MG63 (cell line): ENCODE measurements at regions not wholly inside any gene's neighbourhood (a gene's known extent, or its start where the extent isn't known, plus 50 kb on each side); places are given as distances from the start of the nearest gene placed in this dataset.
"Not testable (repeated sequence)": the region's sequence is repeated elsewhere in the genome, so short reads cannot be mapped to it uniquely, and the experiment has no call there.

Experiments used
- DNase-seq: peaks from one replicate; pipeline ENCODE4 v3.0.0-alpha.2; 2020
- H3K27me3 ChIP-seq: fragments of 250-450 bp; sonication (Bioruptor Pico); 2 replicates; pipeline ENCODE4 v1.5.1; 2020; ENCODE audit warnings: mild to moderate bottlenecking, moderate library complexity
- H3K36me3 ChIP-seq: fragments of 250-450 bp; sonication (Bioruptor Pico); 2 replicates; pipeline ENCODE4 v1.5.1; 2020; ENCODE audit warnings: mild to moderate bottlenecking, moderate library complexity
- H3K4me3 ChIP-seq: fragments of 250-450 bp; sonication (Bioruptor Pico); 2 replicates; pipeline ENCODE4 v1.5.1; 2020; ENCODE audit warnings: mild to moderate bottlenecking, moderate library complexity
- H3K9me3 ChIP-seq: fragments of 250-450 bp; sonication (Bioruptor Pico); 2 replicates; pipeline ENCODE4 v1.5.1; 2020; ENCODE audit warnings: mild to moderate bottlenecking, moderate library complexity

DNA sequence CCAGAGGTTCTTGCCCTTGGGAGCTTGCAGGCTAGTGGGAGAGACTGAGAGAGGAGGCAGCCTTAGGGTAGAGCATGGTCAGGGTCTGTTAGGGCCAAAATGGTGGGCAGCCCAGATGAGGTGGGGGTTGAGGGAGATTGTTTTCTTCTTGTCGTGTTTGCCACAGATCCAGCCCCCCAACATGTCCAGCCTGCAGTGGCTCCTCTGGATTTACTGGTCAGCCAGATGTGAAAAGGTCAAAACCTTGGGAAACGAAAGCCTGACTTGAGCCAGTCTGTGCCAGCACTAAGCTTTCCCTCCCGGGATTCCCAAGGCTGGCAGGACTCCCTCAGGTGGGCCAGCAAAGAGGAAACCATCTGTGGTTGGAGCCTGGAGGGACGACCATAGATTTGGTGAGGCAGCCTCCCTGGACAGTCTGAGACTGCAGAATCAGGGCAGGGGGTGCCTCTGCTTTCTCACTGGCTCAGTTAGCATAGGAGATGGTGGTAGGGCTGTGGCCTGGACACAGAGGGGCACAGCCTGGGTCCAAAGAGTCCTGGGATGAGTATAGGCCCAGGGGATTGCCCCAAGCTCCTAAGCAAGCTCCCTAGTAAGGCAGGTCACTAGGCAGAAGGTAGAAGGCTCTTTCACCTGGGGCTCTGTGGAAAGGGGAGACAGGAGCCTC lies 51.2 kb upstream of the PRR23C start:
- H3K27me3 ChIP-seq = no peaks in the 10 kb centered on the region
- H3K36me3 ChIP-seq = no peaks in the 10 kb centered on the region
- no peak for DNase-seq
- H3K4me3 ChIP-seq = no peak overlapping the region
- H3K9me3 ChIP-seq = no peaks in the 10 kb centered on the region; the same call in 1 of the 2 replicates

DNA sequence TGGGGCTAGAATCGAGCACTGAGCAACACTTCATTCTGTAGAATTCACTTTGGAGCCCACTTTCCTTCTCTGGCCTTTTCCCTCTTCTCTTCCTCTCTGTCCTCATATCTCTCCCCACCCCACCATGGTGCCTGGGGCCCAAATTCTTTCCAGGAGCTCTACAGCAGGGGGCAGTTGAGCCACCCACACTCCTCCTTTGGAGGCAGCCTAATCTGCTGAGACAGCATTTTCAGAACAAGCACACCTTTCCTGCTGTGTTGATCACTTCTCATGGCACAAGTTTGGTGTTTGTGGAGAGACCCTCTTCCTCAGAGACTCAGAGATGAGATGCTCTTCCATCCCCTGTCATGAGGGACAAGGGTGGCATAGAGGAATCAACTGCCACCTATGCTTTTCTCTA lies 52.0 kb upstream of the PRR23C start:
- Histone ChIP-seq H3K27me3 (no peaks in the 10 kb centered on the region), H3K4me3 (no peak overlapping the region), H3K9me3 (no peaks in the 10 kb centered on the region; the same call in 1 of the 2 replicates), H3K36me3 (no peaks in the 10 kb centered on the region)
- DNase-seq = no peak

GRCh38 chr3:139098391-139098790 lies 53.7 kb upstream of the PRR23C start:
- H3K4me3 ChIP-seq = no peak overlapping the region
- DNase-seq = no peak
- H3K36me3 ChIP-seq = no peaks in the 10 kb centered on the region
- H3K27me3 ChIP-seq = no peaks in the 10 kb centered on the region
- H3K9me3 ChIP-seq = no peaks in the 10 kb centered on the region

DNA sequence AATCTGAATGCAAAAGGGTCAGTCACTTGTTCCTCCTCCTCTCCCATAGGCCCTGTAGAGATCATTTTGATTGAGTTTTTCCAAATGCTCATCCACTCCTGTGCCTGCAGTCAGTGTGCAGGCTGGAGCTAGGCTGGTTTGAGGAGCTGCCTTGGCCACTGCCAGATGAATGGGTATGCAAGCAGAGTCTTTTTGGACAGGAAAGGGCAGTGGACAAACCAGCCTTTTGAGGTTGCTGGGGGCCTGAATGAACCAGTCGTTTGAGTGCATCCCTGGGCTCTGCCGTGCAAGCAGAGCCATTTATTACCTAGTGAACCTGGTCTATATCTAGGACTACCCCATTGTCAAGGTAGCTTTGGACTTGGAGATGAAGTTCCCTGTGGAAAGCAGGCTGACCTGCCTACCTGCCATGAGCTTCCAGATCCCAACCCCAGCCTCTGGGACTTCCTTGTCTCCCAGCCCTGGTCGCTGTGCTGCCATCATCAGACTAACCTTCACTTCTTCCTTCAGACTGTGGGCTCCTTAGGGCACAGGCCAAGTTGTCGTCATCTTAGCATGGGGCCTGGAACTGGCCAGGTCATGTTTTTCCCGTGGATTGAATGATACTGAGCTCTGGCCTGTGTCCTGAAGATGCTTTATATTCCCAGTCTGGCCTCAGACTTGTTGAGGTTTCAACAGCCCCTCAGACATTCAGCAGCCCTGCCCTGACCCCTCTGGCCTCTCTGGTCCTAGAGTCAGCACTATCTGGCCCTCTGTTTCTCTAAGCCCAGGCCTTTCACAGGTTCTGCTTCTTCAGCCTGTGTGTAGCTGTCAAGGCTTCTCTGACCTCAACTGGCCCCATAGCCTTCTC lies 55.5 kb upstream of the PRR23C start:
- Histone ChIP-seq H3K36me3 (no peaks in the 10 kb centered on the region), H3K4me3 (no peak overlapping the region), H3K9me3 (no peaks in the 10 kb centered on the region), H3K27me3 (no peaks in the 10 kb centered on the region)
- DNase-seq = no peak

GRCh38 chr3:139100821-139101220 lies 56.1 kb upstream of the PRR23C start:
- Histone ChIP-seq H3K4me3 (no peak overlapping the region), H3K27me3 (no peaks in the 10 kb centered on the region), H3K36me3 (no peaks in the 10 kb centered on the region), H3K9me3 (no peaks in the 10 kb centered on the region)
- no peak for DNase-seq

DNA sequence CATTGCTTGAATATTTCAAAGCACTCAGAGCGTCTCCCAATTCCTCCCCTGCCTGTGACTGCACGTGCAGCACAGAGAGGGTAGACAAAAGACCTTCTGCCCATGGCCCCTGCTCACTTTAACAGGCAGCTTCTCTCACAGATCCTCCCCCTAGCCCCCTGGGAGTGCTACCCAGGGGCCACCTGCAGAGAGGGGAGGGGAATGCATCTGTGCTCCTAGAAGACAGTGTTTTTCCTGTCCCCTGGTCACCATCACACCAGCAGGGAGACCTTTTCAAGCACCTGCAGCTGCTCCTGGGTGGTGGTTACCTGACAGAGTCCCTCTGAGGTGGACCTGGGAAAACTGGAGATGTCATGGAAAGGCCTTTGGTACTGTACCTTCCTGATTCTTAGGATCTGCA lies 56.7 kb upstream of the PRR23C start:
- Histone ChIP-seq H3K27me3 (no peaks in the 10 kb centered on the region), H3K4me3 (no peak overlapping the region), H3K36me3 (no peaks in the 10 kb centered on the region), H3K9me3 (no peaks in the 10 kb centered on the region)
- DNase-seq = no peak

GRCh38 chr3:139103484-139103883 lies 58.8 kb upstream of the PRR23C start:
- Histone ChIP-seq H3K27me3 (no peaks in the 10 kb centered on the region), H3K9me3 (no peaks in the 10 kb centered on the region), H3K36me3 (no peaks in the 10 kb centered on the region), H3K4me3 (no peak overlapping the region)
- DNase-seq = no peak

GRCh38 chr3:139104062-139104461 lies 59.4 kb upstream of the PRR23C start:
- Histone ChIP-seq H3K4me3 (no peak overlapping the region), H3K27me3 (no peaks in the 10 kb centered on the region), H3K36me3 (no peaks in the 10 kb centered on the region), H3K9me3 (no peaks in the 10 kb centered on the region)
- DNase-seq = no peak

- Histone ChIP-seq H3K4me3 (no peak overlapping the region), H3K36me3 (no peaks in the 10 kb centered on the region), H3K9me3 (no peaks in the 10 kb centered on the region), H3K27me3 (no peaks in the 10 kb centered on the region)
- DNase-seq = no peak
These were observed 60.5 kb upstream of the PRR23C start for GRCh38 chr3:139105154-139105702.

GRCh38 chr3:139106013-139106932 lies 61.6 kb upstream of the PRR23C start:
- Histone ChIP-seq H3K9me3 (no peaks in the 10 kb centered on the region), H3K4me3 (no peak overlapping the region), H3K36me3 (no peaks in the 10 kb centered on the region), H3K27me3 (no peaks in the 10 kb centered on the region)
- no peak for DNase-seq

- no peak overlapping the region for H3K4me3 ChIP-seq
- DNase-seq = no peak
- H3K27me3 ChIP-seq = no peaks in the 10 kb centered on the region
- no peaks in the 10 kb centered on the region for H3K9me3 ChIP-seq
- no peaks in the 10 kb centered on the region for H3K36me3 ChIP-seq
These were observed 62.9 kb upstream of the PRR23C start for GRCh38 chr3:139107424-139108252.

GRCh38 chr3:139108253-139108969 lies 63.7 kb upstream of the PRR23C start:
- Histone ChIP-seq H3K4me3 (no peak overlapping the region), H3K9me3 (no peaks in the 10 kb centered on the region), H3K27me3 (no peaks in the 10 kb centered on the region), H3K36me3 (no peaks in the 10 kb centered on the region)
- DNase-seq = no peak

- DNase-seq = no peak
- no peaks in the 10 kb centered on the region for H3K27me3 ChIP-seq
- no peaks in the 10 kb centered on the region for H3K9me3 ChIP-seq
- no peaks in the 10 kb centered on the region for H3K36me3 ChIP-seq
- H3K4me3 ChIP-seq = no peak overlapping the region
These were observed 64.6 kb upstream of the PRR23C start for GRCh38 chr3:139109271-139109670.

DNA sequence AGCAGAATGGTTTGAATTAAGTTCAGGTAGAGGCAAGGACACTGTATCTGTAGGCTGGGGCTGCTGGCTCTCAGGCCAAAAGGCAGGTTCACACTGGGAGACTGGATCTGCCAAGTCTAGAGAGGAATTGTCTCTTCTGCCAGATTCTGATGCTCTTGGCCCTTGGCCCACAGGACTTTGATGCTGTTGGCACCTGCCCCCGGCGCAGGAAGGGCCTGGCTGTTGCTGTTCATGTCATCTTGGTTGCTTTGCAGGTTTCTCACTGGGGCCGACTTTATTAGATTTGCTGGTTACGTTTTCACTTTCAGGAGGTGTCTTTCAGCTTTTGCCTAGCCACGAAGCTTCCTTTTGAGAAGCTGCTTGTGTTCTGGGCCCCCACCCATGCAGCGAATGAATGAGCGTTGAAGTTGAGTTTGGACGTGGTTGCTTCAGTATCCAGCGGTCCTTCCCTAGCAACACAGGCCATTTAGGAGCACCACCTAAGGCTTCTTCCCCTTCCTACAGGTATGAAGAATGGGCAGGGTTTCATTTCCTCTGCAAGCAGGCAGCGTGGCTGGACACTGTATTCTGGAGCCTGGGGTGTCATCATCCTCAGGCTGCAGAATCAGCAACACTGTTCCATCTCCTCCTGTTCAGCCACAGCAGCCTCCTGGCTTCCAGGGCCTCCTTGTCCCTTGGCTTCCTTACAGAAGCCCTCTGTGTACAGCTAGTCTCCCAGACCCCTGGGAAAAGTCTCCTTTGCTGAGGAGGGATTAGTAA lies 65.6 kb upstream of the PRR23C start:
- Histone ChIP-seq H3K36me3 (no peaks in the 10 kb centered on the region), H3K4me3 (no peak overlapping the region), H3K27me3 (no peaks in the 10 kb centered on the region), H3K9me3 (no peaks in the 10 kb centered on the region)
- peak; percentile 21 for DNase-seq

DNA sequence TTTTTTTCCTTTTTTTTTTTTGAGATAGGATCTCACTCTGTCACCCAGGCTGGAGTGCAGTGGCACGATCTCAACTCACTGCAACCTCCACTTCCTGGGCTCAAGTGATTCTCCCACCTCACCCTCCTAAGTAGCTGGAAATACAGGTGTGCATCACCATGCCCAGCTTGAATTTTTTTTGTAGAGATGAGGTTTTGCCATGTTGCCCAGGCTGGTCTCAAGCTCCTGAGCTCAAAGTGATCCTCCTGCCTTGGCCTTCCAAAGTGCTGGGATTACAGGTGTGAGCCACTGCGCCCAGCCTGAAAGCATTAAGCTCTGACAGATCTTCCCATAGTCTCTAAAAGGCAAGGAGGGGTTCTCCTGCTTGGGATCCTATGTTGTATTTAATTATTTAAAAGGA lies 66.2 kb upstream of the PRR23C start:
- not testable (repeated sequence) for H3K27me3 ChIP-seq, H3K9me3 ChIP-seq, DNase-seq, H3K4me3 ChIP-seq, H3K36me3 ChIP-seq
